Keratinocyte (primary cell): ENCODE measurements at regions not wholly inside any gene's neighbourhood (a gene's known extent, or its start where the extent isn't known, plus 50 kb on each side); places are given as distances from the start of the nearest gene placed in this dataset.

Experiments used
- DNase-seq: peaks from one replicate; pipeline ENCODE4 v3.0.0-alpha.2; 2011; ENCODE audit warnings: low read depth, missing footprints, low spot score
- FAIRE-seq: peaks from 2 replicates; lab custom pipeline; 2011; peaks lifted over from hg19 to GRCh38; lab: Jason Lieb, UNC
- H2AFZ ChIP-seq: 2 replicates; pipeline ENCODE4 v1.6.0; 2012; ENCODE audit warnings: low read length, control low read depth, inconsistent platforms; ENCODE audit not compliant: control insufficient read depth
- H3K27ac ChIP-seq: 2 replicates; pipeline ENCODE4 v1.5.1; 2011; ENCODE audit warnings: low read length; ENCODE audit not compliant: control insufficient read depth, insufficient read depth
- H3K27me3 ChIP-seq: 3 replicates; pipeline ENCODE4 v1.6.0; 2011; ENCODE audit warnings: low read length; ENCODE audit not compliant: control insufficient read depth, insufficient read depth; ENCODE audit errors: extremely low read depth
- H3K36me3 ChIP-seq, 2 experiments: 2 replicates in 1 of 2; 3 replicates in 1 of 2; pipeline ENCODE4 v1.5.1; 2011; ENCODE audit warnings: low read length in 2 of 2, mild to moderate bottlenecking in 1 of 2; ENCODE audit not compliant: control insufficient read depth in 2 of 2, insufficient read depth in 2 of 2; ENCODE audit errors: extremely low read depth in 1 of 2
- H3K4me1 ChIP-seq: 3 replicates; pipeline ENCODE4 v1.5.1; 2011; ENCODE audit warnings: low read length; ENCODE audit not compliant: control insufficient read depth, insufficient read depth; ENCODE audit errors: extremely low read depth
- H3K4me2 ChIP-seq: 3 replicates; pipeline ENCODE4 v1.6.0; 2011; ENCODE audit warnings: low read depth, low read length; ENCODE audit not compliant: control insufficient read depth, insufficient read depth; ENCODE audit errors: extremely low read depth
- H3K4me3 ChIP-seq, 3 experiments: fragments of 200-600 bp in 1 of 3; sonication (generic) in 1 of 3; 2 replicates in 2 of 3; 3 replicates in 1 of 3; pipeline ENCODE4 v1.5.1; 2011 to 2016; ENCODE audit warnings: low read length in 3 of 3, mild to moderate bottlenecking in 3 of 3, control low read depth in 2 of 3, inconsistent platforms in 1 of 3, low read depth in 1 of 3, mixed read lengths in 1 of 3, mixed run types in 1 of 3, moderate library complexity in 1 of 3; ENCODE audit not compliant: control insufficient read depth in 2 of 3, insufficient read depth in 2 of 3; ENCODE audit errors: extremely low read depth in 1 of 3
- H3K79me2 ChIP-seq: 2 replicates; pipeline ENCODE4 v1.6.0; 2012; ENCODE audit warnings: low read length; ENCODE audit not compliant: control insufficient read depth, insufficient read depth
- H3K9ac ChIP-seq: 3 replicates; pipeline ENCODE4 v1.6.0; 2011; ENCODE audit warnings: low read length; ENCODE audit not compliant: control insufficient read depth, insufficient read depth; ENCODE audit errors: extremely low read depth
- H3K9me1 ChIP-seq: 3 replicates; pipeline ENCODE4 v1.6.0; 2011; ENCODE audit warnings: low read length; ENCODE audit not compliant: control insufficient read depth, insufficient read depth; ENCODE audit errors: extremely low read depth
- H3K9me3 ChIP-seq: 2 replicates; pipeline ENCODE4 v1.5.1; 2012; ENCODE audit warnings: low read depth, low read length; ENCODE audit not compliant: control insufficient read depth
- H4K20me1 ChIP-seq: 3 replicates; pipeline ENCODE4 v1.6.0; 2011; ENCODE audit warnings: low read length; ENCODE audit not compliant: control insufficient read depth, insufficient read depth; ENCODE audit errors: extremely low read depth
- EZH2 ChIP-seq: IDR thresholded peaks from one replicate; pipeline ENCODE4 v1.6.1; 2012; ENCODE audit warnings: inconsistent platforms, mild to moderate bottlenecking, low read length, moderate library complexity
- dilution Hi-C: fragments of 300-500 bp; cut with MboI; formaldehyde crosslinking; loops from one replicate; pipeline ENCODE4 v1.7.0; 2020; ENCODE audit warnings: low sequenced_read_pairs; ENCODE audit not compliant: extremely low pct_ligation_motif_present
- TF ChIP-seq, protein P1 (sequence below), 3 experiments: IDR thresholded peaks in 1 of 3; conservative IDR thresholded peaks in 1 of 3; optimal IDR thresholded peaks in 1 of 3; 2 replicates in 2 of 3; 3 replicates in 1 of 3; pipeline versions ENCODE3 to v1.5.1; 2011; ENCODE audit warnings: low read length in 3 of 3, mild to moderate bottlenecking in 3 of 3, moderate library complexity in 2 of 3, control low read depth in 1 of 3, inconsistent platforms in 1 of 3; ENCODE audit not compliant: insufficient read depth in 2 of 3; ENCODE audit errors: extremely low read depth in 1 of 3

DNA sequence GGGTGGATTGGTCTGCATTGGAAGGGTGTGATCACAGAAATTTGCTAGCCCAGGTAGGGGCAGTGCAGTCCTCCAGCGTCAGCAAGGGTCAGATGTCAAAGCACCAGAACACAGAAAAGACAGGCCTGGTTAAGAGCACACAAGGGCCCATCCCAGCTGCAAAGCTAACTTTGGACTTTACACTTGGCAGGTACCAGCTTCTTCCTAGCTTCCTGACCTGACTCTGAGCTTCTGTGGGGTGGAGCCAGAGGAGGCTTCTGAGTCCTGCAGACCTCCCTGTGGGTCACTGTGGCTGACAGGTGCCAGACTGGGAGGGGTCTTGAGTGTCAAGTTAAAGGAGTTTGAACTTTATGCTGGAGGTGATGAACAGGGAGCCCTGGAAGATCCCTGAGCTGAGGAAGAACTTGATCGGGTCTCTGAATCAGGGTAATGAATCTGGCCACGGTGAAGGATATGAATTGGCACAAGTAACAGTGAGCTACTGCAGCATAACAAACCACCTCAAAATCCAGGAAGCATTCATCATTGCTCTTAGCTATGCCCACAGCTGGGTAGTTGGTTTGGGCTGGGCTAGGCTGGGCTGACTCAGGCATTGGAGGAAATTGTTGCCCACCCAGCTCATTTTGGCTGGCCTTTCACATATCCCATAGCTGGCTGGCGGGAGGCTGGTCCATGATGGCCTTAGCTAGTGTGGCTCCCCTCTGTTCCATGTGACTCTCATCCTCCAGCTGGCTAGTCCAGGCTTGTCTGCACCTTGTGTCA is 63.4 kb downstream of the BARX1 start:
- no peak for FAIRE-seq

DNA sequence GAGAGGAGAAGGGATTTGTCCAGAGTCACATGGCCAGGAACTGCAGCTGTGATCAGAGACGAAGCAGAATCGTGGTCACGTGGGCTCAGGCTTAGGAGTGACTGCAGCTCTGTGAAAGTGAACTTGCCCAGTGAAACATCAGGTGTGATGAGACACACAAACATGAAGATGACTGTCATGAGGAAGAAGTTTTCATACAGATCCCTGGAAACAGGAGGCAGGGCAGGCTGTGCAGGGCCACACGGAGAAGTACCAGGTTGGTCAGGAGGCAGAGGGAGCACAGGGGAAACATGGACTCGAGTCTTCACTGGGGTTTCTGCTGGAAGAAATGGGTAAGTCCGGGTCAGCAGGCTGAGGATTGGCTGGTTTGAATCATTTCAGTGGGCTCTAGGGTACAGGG is 64.1 kb downstream of the BARX1 start:
- no peaks in the 10 kb centered on the region for H3K36me3 ChIP-seq
- H3K9me3 ChIP-seq, result peaks cover 2% of the 10 kb centered on the region
- H4K20me1 ChIP-seq, result no peaks in the 10 kb centered on the region
- peaks cover 6% of the 10 kb centered on the region for H3K27me3 ChIP-seq
- no peak overlapping the region for H3K9ac ChIP-seq
- no peak overlapping the region for H3K4me3 ChIP-seq
- DNase-seq (no peak), FAIRE-seq (no peak)
- TF ChIP-seq EZH2, result no peak
- TF ChIP-seq, protein P1, sequence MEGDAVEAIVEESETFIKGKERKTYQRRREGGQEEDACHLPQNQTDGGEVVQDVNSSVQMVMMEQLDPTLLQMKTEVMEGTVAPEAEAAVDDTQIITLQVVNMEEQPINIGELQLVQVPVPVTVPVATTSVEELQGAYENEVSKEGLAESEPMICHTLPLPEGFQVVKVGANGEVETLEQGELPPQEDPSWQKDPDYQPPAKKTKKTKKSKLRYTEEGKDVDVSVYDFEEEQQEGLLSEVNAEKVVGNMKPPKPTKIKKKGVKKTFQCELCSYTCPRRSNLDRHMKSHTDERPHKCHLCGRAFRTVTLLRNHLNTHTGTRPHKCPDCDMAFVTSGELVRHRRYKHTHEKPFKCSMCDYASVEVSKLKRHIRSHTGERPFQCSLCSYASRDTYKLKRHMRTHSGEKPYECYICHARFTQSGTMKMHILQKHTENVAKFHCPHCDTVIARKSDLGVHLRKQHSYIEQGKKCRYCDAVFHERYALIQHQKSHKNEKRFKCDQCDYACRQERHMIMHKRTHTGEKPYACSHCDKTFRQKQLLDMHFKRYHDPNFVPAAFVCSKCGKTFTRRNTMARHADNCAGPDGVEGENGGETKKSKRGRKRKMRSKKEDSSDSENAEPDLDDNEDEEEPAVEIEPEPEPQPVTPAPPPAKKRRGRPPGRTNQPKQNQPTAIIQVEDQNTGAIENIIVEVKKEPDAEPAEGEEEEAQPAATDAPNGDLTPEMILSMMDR (optimal IDR thresholded peaks at IDR 0.05 in 1 of 3, IDR thresholded peaks at IDR 0.05 in 1 of 3, conservative IDR thresholded peaks at IDR 0.05 in 1 of 3; ENCODE audit: extremely low read depth in 1 of 3, insufficient read depth in 2 of 3, low read length in 3 of 3), result no peak
- no peaks in the 10 kb centered on the region for H3K4me1 ChIP-seq
- H3K4me2 ChIP-seq, result no peak overlapping the region
- no peaks in the 10 kb centered on the region for H3K9me1 ChIP-seq
- H3K79me2 ChIP-seq, result no peaks in the 10 kb centered on the region
- H3K27ac ChIP-seq, result no peak overlapping the region
- no peak overlapping the region for H2AFZ ChIP-seq
- dilution Hi-C loops, result no loop called here

More for the DNA sequence above, 63.4 kb downstream of the BARX1 start:
- Histone ChIP-seq H3K36me3 (no peaks in the 10 kb centered on the region), H3K4me3 (no peak overlapping the region), H2AFZ (no peak overlapping the region), H3K4me2 (no peak overlapping the region), H3K9me1 (no peaks in the 10 kb centered on the region), H3K4me1 (no peaks in the 10 kb centered on the region), H4K20me1 (no peaks in the 10 kb centered on the region), H3K27ac (no peak overlapping the region), H3K9ac (no peak overlapping the region), H3K79me2 (no peaks in the 10 kb centered on the region), H3K9me3 (peaks cover 2% of the 10 kb centered on the region), H3K27me3 (peaks cover 6% of the 10 kb centered on the region)
- DNase-seq, result no peak
- dilution Hi-C loops, result no loop called here
- TF ChIP-seq EZH2, result no peak
- TF ChIP-seq, protein P1 (optimal IDR thresholded peaks at IDR 0.05 in 1 of 3, IDR thresholded peaks at IDR 0.05 in 1 of 3, conservative IDR thresholded peaks at IDR 0.05 in 1 of 3; ENCODE audit: extremely low read depth in 1 of 3, insufficient read depth in 2 of 3, low read length in 3 of 3), result no peak
